GM21360 (cell line): ENCODE measurements at regions not wholly inside any gene's neighbourhood (a gene's known extent, or its start where the extent isn't known, plus 50 kb on each side); places are given as distances from the start of the nearest gene placed in this dataset.

Experiments used
- ATAC-seq: cut with Tn5 transposase; IDR thresholded peaks from one replicate; pipeline ENCODE4 v1.9.1; 2021; ENCODE audit warnings: mild to moderate bottlenecking, moderate library complexity; ENCODE audit not compliant: unreplicated experiment

GRCh38 chr9:91151718-91152095 is 210.0 kb downstream of the AUH start:
- no peak for ATAC-seq

- no peak for ATAC-seq
Observed at GRCh38 chr9:91154686-91155085, 207.0 kb downstream of the AUH start.

GRCh38 chr9:91155181-91155580 is 206.5 kb downstream of the AUH start:
- ATAC-seq: no peak

DNA sequence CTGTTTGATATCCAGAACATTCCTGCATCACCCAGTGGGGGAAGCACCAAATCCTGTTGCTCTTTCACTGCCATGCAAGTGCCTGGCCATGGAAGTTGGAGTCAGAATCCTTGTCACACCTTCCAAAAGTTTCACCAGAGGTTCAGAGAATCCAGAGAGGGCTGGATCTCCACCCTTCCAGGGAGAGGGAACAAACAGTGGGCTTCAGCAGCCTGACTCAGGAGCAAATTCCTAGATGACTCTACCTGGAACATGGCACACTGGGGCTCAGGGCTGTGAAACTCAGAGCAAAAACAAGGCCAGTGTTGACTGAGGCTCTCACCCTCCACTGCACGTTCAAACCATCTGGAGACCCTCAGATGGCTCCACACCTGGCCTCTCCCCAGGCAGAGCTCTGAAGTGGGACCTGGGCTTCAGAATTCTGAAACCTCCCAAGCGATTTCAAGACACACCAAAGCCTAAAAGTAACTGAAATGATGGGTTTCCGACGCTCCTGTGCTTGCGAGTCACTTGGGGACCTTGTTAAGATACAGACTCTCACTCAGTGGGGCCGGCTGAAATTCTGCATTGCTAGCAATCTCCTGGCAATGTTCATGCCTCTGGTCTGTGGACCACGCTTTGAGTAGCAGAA is 205.9 kb downstream of the AUH start:
- no peak for ATAC-seq

- ATAC-seq: no peak
Observed at GRCh38 chr9:91156451-91157234, 205.1 kb downstream of the AUH start.

GRCh38 chr9:91157883-91158282 is 203.8 kb downstream of the AUH start:
- ATAC-seq: no peak

GRCh38 chr9:91158286-91158685 is 203.4 kb downstream of the AUH start:
- ATAC-seq: no peak

GRCh38 chr9:91158946-91159345 is 202.8 kb downstream of the AUH start:
- no peak for ATAC-seq

DNA sequence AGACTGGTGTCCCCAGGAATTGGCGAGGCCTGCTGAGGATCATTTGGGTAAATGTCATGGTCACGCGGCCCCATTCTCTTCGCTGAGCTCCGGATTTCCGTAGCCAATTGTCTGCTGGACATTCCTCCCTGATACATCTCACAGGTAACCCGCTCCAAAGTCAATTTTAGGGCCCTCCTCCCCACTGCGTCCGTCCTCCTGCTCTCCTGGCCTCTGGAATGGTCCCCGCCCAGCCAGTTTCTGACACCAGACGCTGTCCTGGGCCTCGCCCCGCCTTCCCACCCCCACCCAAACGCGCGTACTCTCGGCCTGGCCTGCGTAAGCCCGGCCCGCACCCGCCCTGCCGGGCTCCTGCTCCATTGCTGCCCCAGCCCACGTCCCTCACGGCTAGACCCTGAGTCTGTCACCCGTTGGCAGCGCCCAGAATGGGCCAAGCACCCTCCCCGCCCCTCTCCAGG is 202.0 kb downstream of the AUH start:
- no peak for ATAC-seq

GRCh38 chr9:91160181-91160580 is 201.5 kb downstream of the AUH start:
- no peak for ATAC-seq

DNA sequence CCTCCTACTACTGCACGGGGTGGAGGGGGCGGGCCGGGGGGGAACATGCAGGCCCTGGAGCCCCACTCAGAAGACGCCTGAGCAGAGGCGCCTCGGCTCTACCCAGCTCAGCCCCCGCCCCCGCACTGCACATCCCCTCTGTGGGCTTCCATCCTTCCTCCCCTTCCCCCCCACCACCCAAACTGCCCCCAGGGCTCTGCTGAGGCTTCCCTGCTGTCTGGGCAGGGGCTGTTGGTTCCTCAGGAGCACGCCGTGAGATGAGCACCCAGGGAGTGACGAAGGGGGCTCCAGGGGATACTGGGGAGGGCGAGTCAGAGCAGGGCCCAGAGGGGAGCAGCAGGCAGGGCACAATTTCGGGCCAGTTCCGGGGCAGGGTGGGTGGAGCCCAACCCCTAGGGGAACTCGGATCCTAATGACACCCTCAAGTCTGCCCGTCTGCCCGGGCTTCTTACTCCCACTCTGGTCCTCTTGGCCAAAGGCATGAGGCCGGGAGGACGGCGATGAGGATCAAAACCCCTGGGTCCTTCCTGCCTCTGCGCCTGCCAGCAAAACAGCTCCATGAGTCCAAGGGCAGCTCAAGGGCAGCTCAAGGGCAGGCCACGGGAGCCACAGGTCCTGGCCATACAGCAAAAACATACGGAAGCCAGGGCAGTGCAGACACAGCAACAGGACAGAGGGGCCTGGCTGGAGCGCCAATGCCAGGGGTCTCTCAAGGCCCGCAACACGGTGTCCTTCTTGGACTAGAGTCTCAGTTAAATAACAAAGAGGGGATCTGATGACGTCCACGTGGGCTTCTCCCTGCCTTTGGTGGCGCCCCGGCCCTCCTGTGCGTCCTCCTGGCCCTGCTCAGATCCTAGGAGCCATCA is 200.9 kb downstream of the AUH start:
- ATAC-seq: no peak

DNA sequence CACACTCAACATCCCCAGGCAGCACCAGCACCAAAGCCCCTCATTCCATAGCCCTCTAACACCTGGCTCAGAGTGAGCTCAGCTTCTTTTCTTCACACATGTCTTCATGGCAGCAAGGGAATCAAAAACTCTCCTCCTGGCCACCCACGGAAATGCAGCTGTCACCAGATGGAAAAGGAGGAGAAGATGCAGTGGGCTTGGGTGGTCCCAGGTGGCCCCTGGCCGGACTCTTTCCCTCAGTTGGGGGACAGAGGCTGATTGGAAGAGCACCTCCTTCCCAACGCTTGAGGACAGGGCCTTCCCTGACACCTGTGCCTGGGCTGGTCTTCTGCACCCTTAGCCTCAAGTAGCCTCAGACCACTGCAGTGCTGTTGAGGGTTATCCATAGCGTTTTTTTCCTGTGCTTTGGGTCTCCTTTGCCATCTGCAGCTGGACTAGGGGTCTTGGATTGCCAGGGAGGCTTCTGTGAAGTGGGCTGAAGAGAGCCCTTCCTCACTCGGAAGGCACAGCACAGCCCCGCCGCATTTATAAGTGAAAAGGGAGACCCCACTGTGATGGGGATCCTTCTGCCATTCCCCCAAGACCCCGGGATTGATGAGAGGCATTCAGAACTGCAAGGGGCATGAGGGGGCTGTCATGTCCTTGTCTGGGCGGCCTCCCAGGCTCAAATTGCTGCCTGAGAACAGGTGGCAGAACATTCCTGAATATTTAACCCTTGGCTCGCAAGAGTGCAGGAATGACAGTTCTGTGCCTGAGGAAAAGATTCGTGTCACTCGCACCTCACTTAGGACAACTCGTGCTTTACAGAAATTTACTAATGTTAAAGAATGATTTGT is 200.0 kb downstream of the AUH start:
- ATAC-seq: no peak

- ATAC-seq: no peak
Observed at GRCh38 chr9:91162311-91162710, 199.4 kb downstream of the AUH start.

GRCh38 chr9:91162784-91163443 is 198.8 kb downstream of the AUH start:
- no peak for ATAC-seq

DNA sequence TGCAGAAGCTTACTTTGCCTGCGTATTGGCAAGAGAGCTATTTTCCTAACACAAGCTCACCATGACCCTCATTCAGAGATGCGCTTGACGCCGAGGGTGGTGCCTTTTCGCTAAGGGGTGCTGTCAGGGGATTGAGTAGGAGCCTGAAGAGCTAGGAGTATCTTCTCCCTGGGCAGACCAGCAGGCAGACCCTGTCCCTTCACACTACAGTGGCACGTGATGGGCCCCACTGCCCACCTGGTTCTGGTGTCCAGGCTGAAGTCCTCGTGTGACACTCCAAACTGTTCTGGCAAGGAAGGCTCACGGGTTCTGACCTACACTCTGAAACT is 198.3 kb downstream of the AUH start:
- no peak for ATAC-seq

DNA sequence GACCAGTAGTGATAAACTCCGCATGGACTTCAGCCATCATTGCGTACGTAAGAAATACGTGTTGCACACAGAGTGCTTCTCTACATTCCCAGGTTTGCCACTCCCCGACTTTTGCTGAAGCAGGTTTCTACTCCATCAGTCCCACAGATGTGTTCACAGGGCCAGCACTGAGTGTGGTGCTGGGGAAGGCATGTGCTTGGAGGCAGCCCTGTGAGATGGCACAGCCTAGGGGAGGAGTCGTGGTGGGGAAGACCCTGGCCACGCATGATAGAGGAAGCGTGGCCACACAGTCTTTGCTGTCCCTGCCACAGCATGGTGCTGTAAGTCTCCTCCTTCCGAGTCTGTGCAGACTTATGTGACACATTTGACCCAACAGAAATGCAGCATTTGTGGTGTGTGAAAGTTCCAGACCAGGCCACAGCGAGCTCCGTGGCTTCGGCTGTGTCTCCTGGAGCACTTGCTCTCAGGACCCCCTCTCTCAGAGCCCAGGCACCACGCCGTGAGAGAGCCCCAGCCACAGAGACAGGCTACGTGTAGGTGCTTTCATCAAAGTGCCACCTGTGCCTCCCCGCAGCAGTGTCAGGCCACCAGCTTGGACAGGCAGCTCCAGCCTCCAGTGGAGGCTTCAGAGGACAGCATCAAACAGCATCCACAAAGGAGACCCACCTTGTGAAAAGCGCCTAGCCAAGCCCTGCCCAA is 197.8 kb downstream of the AUH start:
- no peak for ATAC-seq
